ENCODE measurements at regions not wholly inside any gene's neighbourhood (a gene's known extent, or its start where the extent isn't known, plus 50 kb on each side); places are given as distances from the start of the nearest gene placed in this dataset.

DNA sequence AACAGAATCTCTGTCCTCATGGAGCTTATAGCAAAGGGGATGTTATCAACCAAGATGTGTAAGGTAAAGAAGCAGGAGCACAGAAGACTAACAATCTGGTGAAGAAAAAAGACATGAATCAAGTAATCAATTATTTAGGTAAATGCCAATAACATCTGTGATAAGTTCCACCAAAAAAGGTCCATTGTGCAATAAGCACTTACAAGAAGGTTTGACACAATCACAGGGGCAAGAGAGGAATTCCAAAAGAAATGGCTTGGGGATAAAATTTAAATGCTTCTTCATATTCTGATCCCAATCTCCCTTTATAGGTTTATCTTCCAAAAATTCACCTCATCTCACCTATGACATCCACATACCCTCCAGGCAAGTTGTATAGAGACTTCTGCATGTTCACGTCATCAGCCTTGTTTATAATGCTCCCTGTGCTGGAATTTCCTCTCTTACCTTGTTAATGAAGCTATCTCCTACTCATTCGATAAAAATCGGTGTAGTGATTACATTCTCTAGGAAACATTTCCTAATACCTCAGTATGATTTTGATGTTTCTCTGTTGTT lies 53.6 kb upstream of the DPT start:
- Histone ChIP-seq H3K9ac (ENCODE audit: low read depth, low read length) (no peak overlapping the region), H3K4me1 (ENCODE audit: control insufficient read depth, insufficient read depth, low read length) (no peaks in the 10 kb centered on the region), H3K27me3 (ENCODE audit: control insufficient read depth, insufficient read depth, low read length) (no peaks in the 10 kb centered on the region), H3K9me3 (ENCODE audit: control insufficient read depth, insufficient read depth, low read length) (no peaks in the 10 kb centered on the region), H3K4me3 (ENCODE audit: low read depth, low read length) (no peak overlapping the region), H3K36me3 (ENCODE audit: control insufficient read depth, insufficient read depth, low read length) (no peaks in the 10 kb centered on the region), H3K27ac (ENCODE audit: low read depth, low read length) (no peak overlapping the region)

DNA sequence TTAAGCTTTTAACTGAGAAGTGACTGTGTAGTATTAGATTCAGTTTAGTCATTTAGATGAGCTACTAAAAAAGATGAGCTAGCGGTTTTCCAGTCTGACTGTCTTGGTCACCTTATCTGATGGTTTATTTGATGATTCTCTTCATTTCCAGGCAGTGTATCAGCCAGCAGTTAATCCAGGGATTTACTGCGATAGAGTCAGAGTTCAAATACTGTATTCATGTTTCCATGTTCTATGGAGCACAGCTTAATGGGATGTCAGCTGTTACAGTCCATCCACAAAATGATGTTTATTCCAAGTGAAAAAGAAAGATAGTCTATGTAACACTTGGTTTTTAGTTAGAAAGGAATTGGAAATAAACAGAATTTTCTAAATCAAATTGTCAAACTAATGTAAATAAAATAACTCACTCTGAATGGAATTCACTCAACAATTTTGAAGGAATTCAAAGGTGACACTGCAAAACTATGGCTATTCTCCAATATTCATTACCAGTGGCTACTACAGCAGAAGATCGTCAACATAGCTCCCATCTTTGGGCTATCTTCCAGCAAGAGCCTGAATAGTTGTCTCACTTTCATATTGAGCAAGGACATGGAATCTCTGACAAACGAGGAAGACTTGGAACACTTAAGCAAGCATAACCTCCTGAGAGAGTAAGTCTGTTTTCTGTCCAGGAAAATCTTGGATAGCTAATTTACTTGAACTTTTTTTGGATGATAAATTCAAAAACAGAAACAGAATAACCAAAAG lies 54.6 kb upstream of the DPT start:
- Histone ChIP-seq H3K4me1 (ENCODE audit: control insufficient read depth, insufficient read depth, low read length) (no peaks in the 10 kb centered on the region), H3K4me3 (ENCODE audit: low read depth, low read length) (no peak overlapping the region), H3K9ac (ENCODE audit: low read depth, low read length) (no peak overlapping the region), H3K27me3 (ENCODE audit: control insufficient read depth, insufficient read depth, low read length) (no peaks in the 10 kb centered on the region), H3K27ac (ENCODE audit: low read depth, low read length) (no peak overlapping the region), H3K9me3 (ENCODE audit: control insufficient read depth, insufficient read depth, low read length) (no peaks in the 10 kb centered on the region), H3K36me3 (ENCODE audit: control insufficient read depth, insufficient read depth, low read length) (no peaks in the 10 kb centered on the region)

DNA sequence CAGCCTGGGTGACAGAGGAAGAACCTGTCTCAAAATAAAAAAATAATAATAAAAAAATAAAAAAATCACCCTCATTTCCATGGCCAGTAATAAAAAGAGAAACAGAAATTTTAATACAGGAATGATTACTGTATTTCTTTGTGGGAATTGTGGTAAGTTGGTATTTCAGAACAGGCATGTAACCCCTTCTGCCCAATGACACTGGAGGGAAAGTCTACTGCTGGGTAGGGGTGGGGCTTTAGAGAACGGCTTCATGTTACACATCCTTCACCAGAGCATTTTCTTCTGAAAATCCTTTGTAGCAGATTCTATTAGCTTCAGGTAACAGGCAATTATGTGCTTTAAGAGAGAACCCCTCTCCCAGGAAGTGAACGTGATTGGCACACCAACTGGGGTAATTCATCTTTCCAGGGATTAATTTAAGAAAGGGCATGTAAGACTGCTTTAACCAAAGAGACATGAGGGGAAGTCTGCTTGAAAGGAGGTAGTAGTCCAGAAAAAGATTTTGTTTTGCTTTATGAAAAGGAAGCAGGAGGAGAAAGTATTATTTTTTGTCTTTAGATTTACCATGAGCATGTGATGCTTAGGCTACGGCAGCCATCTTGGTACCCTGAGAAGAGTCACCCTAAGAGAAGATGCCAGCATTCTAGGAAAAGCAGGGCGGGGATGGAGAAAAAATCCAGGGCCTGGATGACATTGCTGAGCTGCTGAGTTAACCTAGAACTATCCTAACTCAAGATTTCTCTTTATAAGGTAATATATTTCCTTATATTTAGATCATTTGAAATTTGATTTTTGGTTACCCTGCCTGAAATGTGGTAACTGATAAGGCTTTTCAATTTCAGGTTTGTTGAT lies 57.7 kb upstream of the DPT start:
- no peak overlapping the region for H3K27ac ChIP-seq (ENCODE audit: low read depth, low read length)
- no peak overlapping the region for H3K9ac ChIP-seq (ENCODE audit: low read depth, low read length)
- H3K4me3 ChIP-seq (ENCODE audit: low read depth, low read length): no peak overlapping the region

DNA sequence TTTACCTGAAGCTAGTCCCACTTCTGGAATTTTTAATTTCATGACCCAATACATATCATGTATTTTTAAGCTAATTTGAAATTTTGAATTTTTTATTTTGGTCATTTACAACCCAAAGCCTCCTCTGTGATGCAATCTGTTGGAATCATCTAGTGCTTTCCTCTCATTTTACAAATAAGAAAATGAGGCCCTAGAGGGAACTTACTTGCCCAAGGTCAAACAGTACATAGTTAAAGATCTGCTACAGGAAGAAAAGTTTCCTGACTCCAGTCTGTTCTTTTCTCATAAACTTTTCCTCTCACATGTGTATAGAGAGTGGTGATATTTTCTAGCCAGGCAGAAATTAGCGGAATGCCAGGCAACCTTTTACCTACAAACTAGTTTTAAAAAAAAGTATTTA lies 59.3 kb upstream of the DPT start:
- H3K4me3 ChIP-seq (ENCODE audit: low read depth, low read length): no peak overlapping the region
- no peaks in the 10 kb centered on the region for H3K36me3 ChIP-seq (ENCODE audit: control insufficient read depth, insufficient read depth, low read length)
- H3K27me3 ChIP-seq (ENCODE audit: control insufficient read depth, insufficient read depth, low read length): no peaks in the 10 kb centered on the region
- no peaks in the 10 kb centered on the region for H3K9me3 ChIP-seq (ENCODE audit: control insufficient read depth, insufficient read depth, low read length)
- no peak overlapping the region for H3K27ac ChIP-seq (ENCODE audit: low read depth, low read length)
- no peaks in the 10 kb centered on the region for H3K4me1 ChIP-seq (ENCODE audit: control insufficient read depth, insufficient read depth, low read length)
- H3K9ac ChIP-seq (ENCODE audit: low read depth, low read length): no peak overlapping the region

More for the DNA sequence above, 57.7 kb upstream of the DPT start:
- H3K4me1 ChIP-seq (ENCODE audit: control insufficient read depth, insufficient read depth, low read length): no peaks in the 10 kb centered on the region
- no peaks in the 10 kb centered on the region for H3K9me3 ChIP-seq (ENCODE audit: control insufficient read depth, insufficient read depth, low read length)
- no peaks in the 10 kb centered on the region for H3K36me3 ChIP-seq (ENCODE audit: control insufficient read depth, insufficient read depth, low read length)
- H3K27me3 ChIP-seq (ENCODE audit: control insufficient read depth, insufficient read depth, low read length): no peaks in the 10 kb centered on the region

DNA sequence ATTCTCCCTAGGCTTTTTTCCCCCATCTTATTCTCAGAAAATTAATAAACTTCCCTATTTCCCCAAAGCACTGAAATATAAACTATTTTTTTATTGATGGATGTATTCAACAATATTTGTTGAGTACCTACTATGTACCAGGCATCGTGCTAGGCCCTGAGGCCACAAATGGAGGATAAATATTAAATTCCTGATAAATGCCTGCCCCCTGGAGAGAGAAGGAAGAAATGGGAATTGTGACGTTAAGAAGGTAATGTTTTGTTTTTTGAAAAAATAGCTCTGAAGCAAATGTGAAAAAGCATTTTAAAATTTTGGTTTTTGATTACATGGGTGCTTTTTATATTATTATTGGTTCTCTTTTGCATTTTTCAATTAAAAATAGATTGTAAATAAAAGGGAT lies 60.5 kb upstream of the DPT start:
- Histone ChIP-seq H3K27ac (ENCODE audit: low read depth, low read length) (no peak overlapping the region), H3K9ac (ENCODE audit: low read depth, low read length) (no peak overlapping the region), H3K36me3 (ENCODE audit: control insufficient read depth, insufficient read depth, low read length) (no peaks in the 10 kb centered on the region), H3K4me1 (ENCODE audit: control insufficient read depth, insufficient read depth, low read length) (no peaks in the 10 kb centered on the region), H3K27me3 (ENCODE audit: control insufficient read depth, insufficient read depth, low read length) (no peaks in the 10 kb centered on the region), H3K9me3 (ENCODE audit: control insufficient read depth, insufficient read depth, low read length) (no peaks in the 10 kb centered on the region), H3K4me3 (ENCODE audit: low read depth, low read length) (no peak overlapping the region)

DNA sequence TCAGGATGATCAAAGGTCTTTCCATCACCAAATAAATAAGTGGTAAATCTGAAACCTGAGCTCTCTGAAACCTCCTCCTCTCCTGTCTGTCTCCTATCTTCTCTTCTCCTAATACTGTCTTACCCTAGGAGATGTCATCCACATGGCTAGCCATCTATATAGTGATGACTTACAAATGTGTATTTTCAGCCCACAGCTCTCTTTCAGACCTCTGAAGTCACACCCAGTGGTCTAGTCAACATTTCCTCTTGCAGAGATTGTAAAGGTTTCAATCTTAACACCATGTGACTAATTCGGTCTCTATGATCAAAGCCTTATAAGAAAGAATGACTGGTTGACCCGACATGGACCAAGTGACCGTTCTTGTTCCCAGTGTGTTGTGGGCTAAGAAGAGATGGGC lies 63.1 kb upstream of the DPT start:
- H3K27ac ChIP-seq (ENCODE audit: low read depth, low read length): no peak overlapping the region
- H3K36me3 ChIP-seq (ENCODE audit: control insufficient read depth, insufficient read depth, low read length): no peaks in the 10 kb centered on the region
- no peak overlapping the region for H3K9ac ChIP-seq (ENCODE audit: low read depth, low read length)
- H3K4me3 ChIP-seq (ENCODE audit: low read depth, low read length): no peak overlapping the region
- no peaks in the 10 kb centered on the region for H3K4me1 ChIP-seq (ENCODE audit: control insufficient read depth, insufficient read depth, low read length)
- H3K27me3 ChIP-seq (ENCODE audit: control insufficient read depth, insufficient read depth, low read length): no peaks in the 10 kb centered on the region
- no peaks in the 10 kb centered on the region for H3K9me3 ChIP-seq (ENCODE audit: control insufficient read depth, insufficient read depth, low read length)

DNA sequence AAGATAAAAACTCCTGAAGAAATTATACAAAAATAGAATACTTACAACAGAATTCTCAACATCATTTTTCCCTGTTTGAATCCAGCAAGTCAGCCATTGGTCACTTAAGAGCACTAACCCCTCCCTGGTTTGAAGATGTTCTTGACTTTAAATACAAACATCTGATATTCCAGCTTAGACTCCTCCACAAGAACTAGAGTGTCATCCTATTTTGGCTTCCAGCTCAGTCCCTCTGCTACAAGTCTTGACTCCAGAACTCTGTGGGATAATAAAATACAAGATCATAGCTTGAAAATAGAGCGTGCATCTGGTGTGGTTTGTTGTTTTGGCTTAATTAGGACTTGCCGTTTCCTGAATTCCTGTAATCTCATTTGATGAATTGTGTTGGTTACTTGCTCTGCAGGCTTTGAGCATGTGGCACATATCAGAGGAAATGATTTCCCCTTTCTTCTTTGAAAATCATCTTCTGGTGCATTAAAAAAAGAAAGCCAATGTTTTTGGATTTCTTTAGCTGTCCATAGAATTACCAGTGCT lies 63.7 kb upstream of the DPT start:
- H3K4me1 ChIP-seq (ENCODE audit: control insufficient read depth, insufficient read depth, low read length): no peaks in the 10 kb centered on the region
- H3K9me3 ChIP-seq (ENCODE audit: control insufficient read depth, insufficient read depth, low read length): no peaks in the 10 kb centered on the region

DNA sequence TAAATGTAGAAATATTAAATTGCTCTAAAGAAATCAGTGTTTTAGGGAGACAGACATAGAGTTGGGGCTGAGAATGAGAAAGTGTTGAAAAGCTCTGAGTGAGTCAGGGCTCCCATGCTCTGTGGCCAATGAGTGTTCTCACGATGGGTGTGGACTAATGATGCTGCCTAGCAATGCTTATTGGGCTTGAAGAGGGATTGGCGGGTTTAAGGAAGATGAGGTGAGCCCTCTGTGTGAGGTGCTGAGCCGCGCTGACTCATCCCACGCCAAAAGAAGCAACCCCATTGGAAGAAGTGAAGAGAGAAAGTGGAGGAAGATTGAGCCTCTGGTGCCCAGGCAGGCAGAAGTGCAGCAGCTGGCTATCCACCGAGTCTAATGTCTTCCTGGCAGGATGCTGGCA lies 65.1 kb upstream of the DPT start:
- Histone ChIP-seq H3K36me3 (ENCODE audit: control insufficient read depth, insufficient read depth, low read length) (no peaks in the 10 kb centered on the region), H3K4me1 (ENCODE audit: control insufficient read depth, insufficient read depth, low read length) (no peaks in the 10 kb centered on the region), H3K27ac (ENCODE audit: low read depth, low read length) (no peak overlapping the region), H3K9me3 (ENCODE audit: control insufficient read depth, insufficient read depth, low read length) (no peaks in the 10 kb centered on the region), H3K4me3 (ENCODE audit: low read depth, low read length) (no peak overlapping the region), H3K9ac (ENCODE audit: low read depth, low read length) (no peak overlapping the region), H3K27me3 (ENCODE audit: control insufficient read depth, insufficient read depth, low read length) (no peaks in the 10 kb centered on the region)

More for the DNA sequence above, 63.7 kb upstream of the DPT start:
- no peak overlapping the region for H3K4me3 ChIP-seq (ENCODE audit: low read depth, low read length)
- H3K27ac ChIP-seq (ENCODE audit: low read depth, low read length): no peak overlapping the region
- H3K27me3 ChIP-seq (ENCODE audit: control insufficient read depth, insufficient read depth, low read length): no peaks in the 10 kb centered on the region
- no peak overlapping the region for H3K9ac ChIP-seq (ENCODE audit: low read depth, low read length)
- no peaks in the 10 kb centered on the region for H3K36me3 ChIP-seq (ENCODE audit: control insufficient read depth, insufficient read depth, low read length)

DNA sequence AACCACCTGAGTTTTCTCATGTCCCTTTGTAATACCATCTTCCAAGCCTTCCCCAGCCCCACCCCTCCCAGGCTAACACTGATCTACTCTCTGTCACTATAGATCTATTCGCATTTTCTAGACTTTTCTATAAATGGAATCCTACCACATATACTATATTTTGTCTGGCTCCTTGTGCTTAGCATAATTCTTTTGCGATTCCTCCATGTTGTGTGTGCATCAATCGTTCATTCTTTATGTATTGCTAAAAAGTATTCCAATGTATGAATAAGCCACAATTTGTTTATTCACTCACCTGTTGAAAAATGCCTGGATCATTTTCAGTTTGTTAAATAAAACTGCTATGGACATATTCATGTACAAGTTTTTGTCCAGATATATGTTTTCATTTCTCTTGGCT lies 66.7 kb upstream of the DPT start:
- H3K27me3 ChIP-seq (ENCODE audit: control insufficient read depth, insufficient read depth, low read length): no peaks in the 10 kb centered on the region
- no peak overlapping the region for H3K4me3 ChIP-seq (ENCODE audit: low read depth, low read length)
- no peak overlapping the region for H3K27ac ChIP-seq (ENCODE audit: low read depth, low read length)
- no peaks in the 10 kb centered on the region for H3K36me3 ChIP-seq (ENCODE audit: control insufficient read depth, insufficient read depth, low read length)
- H3K4me1 ChIP-seq (ENCODE audit: control insufficient read depth, insufficient read depth, low read length): no peaks in the 10 kb centered on the region
- H3K9ac ChIP-seq (ENCODE audit: low read depth, low read length): no peak overlapping the region
- no peaks in the 10 kb centered on the region for H3K9me3 ChIP-seq (ENCODE audit: control insufficient read depth, insufficient read depth, low read length)

DNA sequence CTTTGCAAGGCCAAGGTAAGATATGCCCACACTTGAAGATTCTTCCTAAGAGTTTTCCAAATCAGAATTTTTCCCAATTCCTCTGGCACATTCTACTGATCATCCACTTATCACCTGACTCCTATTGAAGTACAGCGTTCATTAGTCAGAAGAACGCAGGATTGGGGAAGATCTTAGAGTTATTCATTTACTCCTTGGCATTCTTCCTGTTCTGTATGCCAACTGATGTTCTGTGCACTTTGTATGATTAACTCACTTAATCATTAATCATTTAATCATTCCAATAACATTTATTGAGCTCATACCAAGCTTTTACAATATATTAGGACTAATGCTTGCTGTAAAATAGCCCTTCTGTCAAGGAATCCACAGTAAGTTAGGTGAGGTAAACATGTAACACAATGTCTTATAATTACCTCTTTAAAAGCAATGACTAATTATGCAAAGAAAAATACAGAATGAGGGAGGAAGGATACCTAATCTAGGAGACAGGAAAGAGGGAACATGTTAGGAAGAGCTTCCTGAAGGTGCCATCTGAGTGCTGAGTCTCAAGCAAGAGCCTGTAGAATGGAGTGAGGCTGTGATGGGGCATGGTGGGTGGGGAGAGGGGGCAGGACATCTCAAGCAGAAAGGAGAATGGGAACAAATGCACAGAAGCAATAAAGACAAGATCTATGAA lies 71.1 kb upstream of the DPT start:
- Histone ChIP-seq H3K4me3 (ENCODE audit: low read depth, low read length) (no peak overlapping the region), H3K9ac (ENCODE audit: low read depth, low read length) (no peak overlapping the region), H3K36me3 (ENCODE audit: control insufficient read depth, insufficient read depth, low read length) (no peaks in the 10 kb centered on the region), H3K27me3 (ENCODE audit: control insufficient read depth, insufficient read depth, low read length) (no peaks in the 10 kb centered on the region), H3K27ac (ENCODE audit: low read depth, low read length) (no peak overlapping the region), H3K9me3 (ENCODE audit: control insufficient read depth, insufficient read depth, low read length) (no peaks in the 10 kb centered on the region), H3K4me1 (ENCODE audit: control insufficient read depth, insufficient read depth, low read length) (peaks cover 30% of the 10 kb centered on the region)
